H1 (cell line): ENCODE measurements at regions not wholly inside any gene's neighbourhood (a gene's known extent, or its start where the extent isn't known, plus 50 kb on each side); places are given as distances from the start of the nearest gene placed in this dataset.

Source experiments
- CTCF ChIA-PET: fragments of 300-600 bp; sonication (Branson Sonifier 250); formaldehyde crosslinking; loops from one replicate; lab custom pipeline; 2021; ENCODE audit not compliant: partially characterized antibody; lab: Charles Lee
- POLR2A ChIA-PET: fragments of 300-600 bp; sonication (Branson Sonifier 250); formaldehyde crosslinking; loops from one replicate; lab custom pipeline; 2021; ENCODE audit warnings: inconsistent platforms; ENCODE audit not compliant: partially characterized antibody; lab: Charles Lee
- DNase-seq, 2 experiments: peaks; one replicate each; pipeline versions ENCODE4 v3.0.0 to v3.0.0-alpha.2; 2010 to 2022; ENCODE audit warnings: low spot score in 2 of 2, low read depth in 1 of 2, mixed read lengths in 1 of 2
- FAIRE-seq: peaks from 2 replicates; lab custom pipeline; 2011; peaks lifted over from hg19 to GRCh38; lab: Jason Lieb, UNC
- H2AFZ ChIP-seq: 2 replicates; pipeline ENCODE4 v1.8.1; 2012; ENCODE audit warnings: low read length, inconsistent platforms
- H2AK5ac ChIP-seq: 2 replicates; pipeline ENCODE4 v1.6.1; 2013; ENCODE audit warnings: low read depth, low read length
- H2BK120ac ChIP-seq: replicated peaks from 2 replicates; pipeline ENCODE3; 2013; ENCODE audit warnings: low read depth, low read length, inconsistent platforms
- H2BK12ac ChIP-seq: 2 replicates; pipeline ENCODE4 v1.6.1; 2013; ENCODE audit warnings: low read depth, low read length
- H2BK15ac ChIP-seq: 2 replicates; pipeline ENCODE4 v1.6.1; 2013; ENCODE audit warnings: low read length
- H2BK20ac ChIP-seq: 2 replicates; pipeline ENCODE4 v1.6.1; 2013; ENCODE audit warnings: low read length
- H2BK5ac ChIP-seq: 2 replicates; pipeline ENCODE4 v1.6.1; 2013; ENCODE audit warnings: low read depth, low read length
- H3K14ac ChIP-seq: 2 replicates; pipeline ENCODE4 v1.6.1; 2013; ENCODE audit warnings: inconsistent platforms; ENCODE audit not compliant: insufficient read length
- H3K18ac ChIP-seq: 2 replicates; pipeline ENCODE4 v1.6.1; 2013; ENCODE audit warnings: low read length; ENCODE audit errors: extremely low read depth
- H3K23ac ChIP-seq: 2 replicates; pipeline ENCODE4 v1.6.1; 2013; ENCODE audit warnings: inconsistent platforms; ENCODE audit not compliant: insufficient read length
- H3K23me2 ChIP-seq: 2 replicates; pipeline ENCODE4 v1.6.1; 2013; ENCODE audit warnings: low read depth, low read length
- H3K27ac ChIP-seq: 2 replicates; pipeline ENCODE4 v1.6.1; 2011; ENCODE audit warnings: low read depth, low read length, inconsistent platforms
- H3K27me3 ChIP-seq, 4 experiments: replicated peaks in 1 of 4; 1 replicate in 1 of 4; 2 replicates in 3 of 4; pipeline versions ENCODE4 v1.6.1 to v1.8.1; 2011 to 2013; ENCODE audit warnings: low read length in 3 of 4, mild to moderate bottlenecking in 3 of 4, inconsistent platforms in 2 of 4, mixed read lengths in 2 of 4, moderate library complexity in 1 of 4; ENCODE audit not compliant: control insufficient read depth in 3 of 4, insufficient read depth in 3 of 4; ENCODE audit errors: extremely low read depth in 1 of 4
- H3K36me3 ChIP-seq, 4 experiments: 2 replicates each; pipeline versions ENCODE4 v1.6.1 to v1.8.1; 2011 to 2013; ENCODE audit warnings: mild to moderate bottlenecking in 4 of 4, low read length in 3 of 4, moderate library complexity in 2 of 4, control low read depth in 1 of 4, inconsistent platforms in 1 of 4; ENCODE audit not compliant: insufficient read depth in 4 of 4, control insufficient read depth in 2 of 4
- H3K4ac ChIP-seq: replicated peaks from 2 replicates; pipeline ENCODE3; 2013; ENCODE audit warnings: low read length, low read depth, mixed read lengths, inconsistent platforms; ENCODE audit not compliant: insufficient read length
- H3K4me1 ChIP-seq, 4 experiments: replicated peaks in 1 of 4; 1 replicate in 1 of 4; 2 replicates in 3 of 4; pipeline versions ENCODE4 v1.6.1 to v1.8.1; 2011 to 2013; ENCODE audit warnings: low read length in 3 of 4, inconsistent platforms in 2 of 4, mixed read lengths in 1 of 4; ENCODE audit not compliant: insufficient read depth in 4 of 4, control insufficient read depth in 3 of 4
- H3K4me2 ChIP-seq, 2 experiments: 2 replicates each; pipeline versions ENCODE4 v1.6.1 to v1.8.1; 2011 to 2013; ENCODE audit warnings: low read depth in 2 of 2, low read length in 2 of 2, control low read depth in 1 of 2, inconsistent platforms in 1 of 2, mild to moderate bottlenecking in 1 of 2; ENCODE audit not compliant: insufficient read depth in 1 of 2
- H3K4me3 ChIP-seq, 4 experiments: fragments of 200-600, 300-600 bp in 1 of 4; sonication (generic), shearing (Covaris generic), sonication (Bioruptor Twin) in 1 of 4; 2 replicates each; pipeline versions ENCODE4 v1.5.1 to v1.8.1; 2011 to 2016; ENCODE audit warnings: low read length in 4 of 4, low read depth in 3 of 4, control low read depth in 2 of 4, inconsistent platforms in 2 of 4, mild to moderate bottlenecking in 2 of 4, mixed read lengths in 1 of 4, moderate library complexity in 1 of 4; ENCODE audit not compliant: insufficient read depth in 2 of 4; ENCODE audit errors: extremely low read depth in 1 of 4
- H3K56ac ChIP-seq: replicated peaks from 2 replicates; pipeline ENCODE3; 2013; ENCODE audit warnings: low read depth, mild to moderate bottlenecking, mixed read lengths, low read length, inconsistent platforms; ENCODE audit not compliant: insufficient read length
- H3K79me1 ChIP-seq: 2 replicates; pipeline ENCODE4 v1.6.1; 2013; ENCODE audit warnings: low read depth, low read length, control low read depth
- H3K79me2 ChIP-seq, 2 experiments: 2 replicates each; pipeline versions ENCODE4 v1.6.1 to v1.8.1; 2012 to 2013; ENCODE audit warnings: low read length in 2 of 2, mild to moderate bottlenecking in 2 of 2, inconsistent platforms in 1 of 2; ENCODE audit not compliant: insufficient read depth in 2 of 2, control insufficient read depth in 1 of 2
- H3K9ac ChIP-seq, 4 experiments: replicated peaks in 1 of 4; 1 replicate in 1 of 4; 2 replicates in 3 of 4; pipeline versions ENCODE4 v1.6.1 to v1.8.1; 2011 to 2013; ENCODE audit warnings: low read depth in 3 of 4, low read length in 3 of 4, control low read depth in 2 of 4, mild to moderate bottlenecking in 2 of 4, moderate library complexity in 2 of 4, inconsistent platforms in 1 of 4; ENCODE audit errors: extremely low read depth in 1 of 4
- H3K9me3 ChIP-seq, 2 experiments: 2 replicates each; pipeline versions ENCODE4 v1.6.1 to v1.8.1; 2012 to 2013; ENCODE audit warnings: mild to moderate bottlenecking in 2 of 2, moderate library complexity in 2 of 2, control low read depth in 1 of 2, inconsistent platforms in 1 of 2, low read depth in 1 of 2, low read length in 1 of 2, mixed read lengths in 1 of 2; ENCODE audit not compliant: insufficient read depth in 2 of 2
- H4K20me1 ChIP-seq, 2 experiments: replicated peaks in 1 of 2; 2 replicates each; pipeline versions ENCODE3 to v1.8.1; 2011 to 2013; ENCODE audit warnings: inconsistent platforms in 2 of 2, low read length in 2 of 2, mild to moderate bottlenecking in 1 of 2; ENCODE audit not compliant: insufficient read depth in 2 of 2, control insufficient read depth in 1 of 2
- H4K5ac ChIP-seq: 2 replicates; pipeline ENCODE4 v1.6.1; 2013; ENCODE audit warnings: low read length, low read depth, mixed read lengths, inconsistent platforms; ENCODE audit not compliant: insufficient read length
- H4K8ac ChIP-seq: 2 replicates; pipeline ENCODE4 v1.8.0; 2013; ENCODE audit warnings: mild to moderate bottlenecking, moderate library complexity, low read length, inconsistent platforms; ENCODE audit not compliant: insufficient read depth; ENCODE audit errors: extremely low read depth
- H4K91ac ChIP-seq: replicated peaks from 2 replicates; pipeline ENCODE3; 2013; ENCODE audit warnings: low read length, mixed read lengths, inconsistent platforms; ENCODE audit not compliant: insufficient read length
- BCL11A ChIP-seq, 2 experiments: IDR thresholded peaks; one replicate each; pipeline ENCODE4 v1.6.1; 2011; ENCODE audit warnings: low read depth in 2 of 2, low read length in 2 of 2, mild to moderate bottlenecking in 2 of 2
- SIX5 ChIP-seq: IDR thresholded peaks from 2 replicates; pipeline ENCODE4 v1.6.1; 2011; ENCODE audit warnings: mild to moderate bottlenecking, low read depth, low read length
- SUZ12 ChIP-seq: fragments of 200-600 bp; sonication (generic); IDR thresholded peaks from 2 replicates; pipeline ENCODE4 v1.6.1; 2012; ENCODE audit warnings: mild to moderate bottlenecking, inconsistent platforms, low read length, moderate library complexity, mixed read lengths
- TAF7 ChIP-seq: optimal IDR thresholded peaks from 2 replicates; pipeline ENCODE3; 2011; ENCODE audit warnings: low read depth, mild to moderate bottlenecking, inconsistent platforms, low read length, moderate library complexity, borderline replicate concordance
- YY1 ChIP-seq: IDR thresholded peaks from 2 replicates; pipeline ENCODE4 v1.6.1; 2011; ENCODE audit warnings: low read depth, mild to moderate bottlenecking, low read length
- TF ChIP-seq, protein P1 (sequence below): IDR thresholded peaks from 2 replicates; pipeline ENCODE4 v1.6.1; 2012; ENCODE audit warnings: inconsistent platforms

DNA sequence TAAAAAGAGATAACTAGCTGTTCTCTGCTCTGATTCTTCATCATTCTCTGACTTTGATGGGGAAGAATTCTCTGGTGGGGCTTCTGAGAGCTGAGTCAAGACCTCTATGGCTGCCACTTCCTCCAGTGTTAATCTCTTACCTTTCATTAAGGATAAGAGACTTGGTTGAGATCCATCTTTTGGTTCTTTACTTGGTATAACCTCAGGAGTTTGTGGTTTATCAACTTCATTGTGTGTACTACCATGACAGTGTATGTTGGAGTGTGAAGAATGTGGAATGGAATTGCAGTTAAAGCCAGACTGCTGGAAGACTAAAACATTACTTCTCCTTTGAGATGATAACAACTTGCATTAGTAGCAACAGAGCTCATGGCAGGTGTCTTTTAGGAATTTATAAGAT, 222.0 kb downstream of the SLITRK5 start:
- Histone ChIP-seq H3K79me1 (no peaks in the 10 kb centered on the region), H2BK120ac (no peak overlapping the region), H2AFZ (no peak overlapping the region), H3K9me3 (no peaks in the 10 kb centered on the region), H3K18ac (no peak overlapping the region), H2AK5ac (no peak overlapping the region), H3K36me3 (no peaks in the 10 kb centered on the region), H2BK20ac (no peak overlapping the region), H3K4me1 (no peaks in the 10 kb centered on the region), H3K56ac (no peak overlapping the region), H3K27ac (no peak overlapping the region), H3K79me2 (no peaks in the 10 kb centered on the region), H4K20me1 (no peaks in the 10 kb centered on the region), H2BK12ac (no peak overlapping the region), H4K8ac (no peak overlapping the region), H2BK15ac (no peak overlapping the region), H3K27me3 (no peaks in the 10 kb centered on the region), H3K23ac (no peak overlapping the region), H3K4me3 (no peak overlapping the region), H4K5ac (no peak overlapping the region), H3K9ac (no peak overlapping the region), H3K23me2 (no peaks in the 10 kb centered on the region), H2BK5ac (no peak overlapping the region), H3K4ac (no peak overlapping the region), H3K14ac (no peak overlapping the region), H3K4me2 (no peak overlapping the region), H4K91ac (no peak overlapping the region)
- CTCF ChIA-PET = interaction anchor here (0.9 kb wide), 1 partner anchor 8 kb away, joined by 3 read pairs; no protein-coding TSS in a partner anchor
- no peak for FAIRE-seq
- POLR2A ChIA-PET = no interaction called here
- DNase-seq = no peak
- TF ChIP-seq SIX5 (no peak), BCL11A (IDR thresholded peaks at IDR 0.05; ENCODE audit: low read depth in 2 of 2, low read length in 2 of 2) (no peak), SUZ12 (no peak), YY1 (no peak), TAF7 (no peak)
- TF ChIP-seq, protein P1, sequence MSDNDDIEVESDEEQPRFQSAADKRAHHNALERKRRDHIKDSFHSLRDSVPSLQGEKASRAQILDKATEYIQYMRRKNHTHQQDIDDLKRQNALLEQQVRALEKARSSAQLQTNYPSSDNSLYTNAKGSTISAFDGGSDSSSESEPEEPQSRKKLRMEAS = no peak
